ENCODE measurements at regions not wholly inside any gene's neighbourhood (a gene's known extent, or its start where the extent isn't known, plus 50 kb on each side); places are given as distances from the start of the nearest gene placed in this dataset.

DNA sequence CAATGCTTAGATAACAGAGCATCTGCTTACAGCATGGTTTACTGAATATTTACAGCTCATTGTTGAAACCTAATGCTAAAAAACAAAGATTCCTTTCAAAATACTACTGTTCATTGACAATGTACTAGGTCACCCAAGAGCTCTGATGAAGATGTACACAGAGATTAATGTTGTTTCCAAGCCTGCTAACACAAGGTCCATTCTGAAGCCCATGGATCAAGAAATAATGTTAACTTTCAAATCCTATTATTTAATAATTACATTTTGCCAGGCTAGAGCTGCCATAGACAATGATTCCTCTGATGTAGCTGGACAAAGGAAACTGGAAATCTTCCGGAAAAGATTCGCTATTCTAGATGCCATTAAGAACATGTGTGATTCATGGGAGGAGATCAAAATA lies 355.6 kb downstream of the TENT5A start:
- peaks cover 4% of the 10 kb centered on the region in 2 donors for H3K9me3 ChIP-seq
- no peaks in the 10 kb centered on the region for H3K27me3 ChIP-seq
- peaks cover 0 to 3% of the 10 kb centered on the region in 2 donors for H3K4me1 ChIP-seq
- DNase-seq (ENCODE audit: low spot score in 2 of 2) = no peak
- no peaks in the 10 kb centered on the region for H3K36me3 ChIP-seq
- H3K27ac ChIP-seq = no peak overlapping the region
- no peak overlapping the region for H3K4me3 ChIP-seq
- intact Hi-C loops (cut with DNase I) = no loop called here
- TF ChIP-seq, protein P1, sequence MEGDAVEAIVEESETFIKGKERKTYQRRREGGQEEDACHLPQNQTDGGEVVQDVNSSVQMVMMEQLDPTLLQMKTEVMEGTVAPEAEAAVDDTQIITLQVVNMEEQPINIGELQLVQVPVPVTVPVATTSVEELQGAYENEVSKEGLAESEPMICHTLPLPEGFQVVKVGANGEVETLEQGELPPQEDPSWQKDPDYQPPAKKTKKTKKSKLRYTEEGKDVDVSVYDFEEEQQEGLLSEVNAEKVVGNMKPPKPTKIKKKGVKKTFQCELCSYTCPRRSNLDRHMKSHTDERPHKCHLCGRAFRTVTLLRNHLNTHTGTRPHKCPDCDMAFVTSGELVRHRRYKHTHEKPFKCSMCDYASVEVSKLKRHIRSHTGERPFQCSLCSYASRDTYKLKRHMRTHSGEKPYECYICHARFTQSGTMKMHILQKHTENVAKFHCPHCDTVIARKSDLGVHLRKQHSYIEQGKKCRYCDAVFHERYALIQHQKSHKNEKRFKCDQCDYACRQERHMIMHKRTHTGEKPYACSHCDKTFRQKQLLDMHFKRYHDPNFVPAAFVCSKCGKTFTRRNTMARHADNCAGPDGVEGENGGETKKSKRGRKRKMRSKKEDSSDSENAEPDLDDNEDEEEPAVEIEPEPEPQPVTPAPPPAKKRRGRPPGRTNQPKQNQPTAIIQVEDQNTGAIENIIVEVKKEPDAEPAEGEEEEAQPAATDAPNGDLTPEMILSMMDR (IDR thresholded peaks at IDR 0.05) = no peak

DNA sequence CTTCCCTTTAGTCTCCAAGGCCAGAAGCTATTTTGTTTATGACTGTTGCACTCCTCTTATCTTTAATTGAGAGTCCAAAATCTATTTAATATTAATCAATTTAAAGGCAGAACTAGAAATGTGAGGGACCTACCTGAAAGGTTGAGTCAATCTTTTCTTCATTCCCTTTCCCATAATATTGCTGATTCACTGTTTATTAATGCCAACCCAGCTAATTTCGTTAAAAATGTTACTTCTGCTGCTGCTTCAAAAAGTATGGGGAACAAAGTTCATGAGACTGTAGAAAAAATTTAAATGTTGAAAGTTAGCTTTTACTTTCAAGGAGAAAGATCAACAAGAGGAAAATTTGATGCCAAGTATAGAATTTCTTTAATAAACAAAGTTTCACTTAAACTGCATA lies 365.3 kb downstream of the TENT5A start:
- no peak for DNase-seq (ENCODE audit: low spot score in 2 of 2)
- no peak overlapping the region for H3K27ac ChIP-seq
- no peaks in the 10 kb centered on the region for H3K36me3 ChIP-seq
- H3K4me1 ChIP-seq = no peaks in the 10 kb centered on the region
- TF ChIP-seq, protein P1 (IDR thresholded peaks at IDR 0.05) = no peak
- H3K4me3 ChIP-seq = no peak overlapping the region
- intact Hi-C loops (cut with DNase I) = no loop called here
- H3K9me3 ChIP-seq = peaks cover 0 to 3% of the 10 kb centered on the region in 2 donors
- H3K27me3 ChIP-seq = no peaks in the 10 kb centered on the region

DNA sequence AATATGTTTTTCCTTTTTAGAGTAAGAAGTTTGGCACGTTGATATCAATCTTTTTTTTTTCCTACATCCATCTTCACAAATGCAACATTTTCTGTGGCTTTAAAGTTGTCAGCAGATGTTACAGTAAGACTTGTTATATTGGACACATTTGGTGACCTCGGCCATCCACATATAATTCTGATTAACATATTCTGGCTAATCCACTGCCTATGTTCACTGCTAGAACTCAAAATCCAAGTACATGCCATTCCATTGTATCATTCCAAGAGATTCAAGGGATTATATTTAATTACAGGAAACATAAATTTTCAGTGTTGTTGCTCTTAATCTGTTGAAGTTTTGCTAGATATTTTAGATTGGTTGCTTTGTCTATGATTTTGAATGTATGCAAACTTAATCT lies 367.6 kb downstream of the TENT5A start:
- TF ChIP-seq, protein P1 (IDR thresholded peaks at IDR 0.05) = no peak
- no peaks in the 10 kb centered on the region for H3K4me1 ChIP-seq
- H3K27me3 ChIP-seq = no peaks in the 10 kb centered on the region
- H3K9me3 ChIP-seq = no peaks in the 10 kb centered on the region
- no peak overlapping the region for H3K4me3 ChIP-seq
- DNase-seq (ENCODE audit: low spot score in 2 of 2) = no peak
- no peak overlapping the region for H3K27ac ChIP-seq
- no peaks in the 10 kb centered on the region for H3K36me3 ChIP-seq
- intact Hi-C loops (cut with DNase I) = no loop called here

DNA sequence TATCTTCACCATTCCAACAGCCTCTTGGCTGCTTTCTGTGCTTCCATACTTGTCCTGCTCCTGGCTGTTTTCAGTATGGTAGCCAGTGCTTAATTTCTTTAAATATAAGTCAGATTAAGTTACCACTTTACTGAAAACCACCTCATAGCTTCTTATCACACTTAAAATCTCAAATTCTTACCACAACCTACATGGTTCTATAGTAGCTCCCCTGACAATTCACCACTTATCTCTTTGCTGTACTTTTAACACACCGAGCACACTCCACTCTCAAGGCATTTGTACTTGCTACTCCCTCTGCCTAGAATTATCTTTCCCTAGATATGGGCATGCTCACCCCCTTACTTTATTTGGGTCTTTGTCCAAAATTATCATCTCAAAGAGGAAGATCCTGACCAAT lies 369.0 kb downstream of the TENT5A start:
- H3K4me3 ChIP-seq = no peak overlapping the region
- intact Hi-C loops (cut with DNase I) = no loop called here
- H3K36me3 ChIP-seq = no peaks in the 10 kb centered on the region
- no peak for DNase-seq (ENCODE audit: low spot score in 2 of 2)
- H3K9me3 ChIP-seq = no peaks in the 10 kb centered on the region
- no peaks in the 10 kb centered on the region for H3K27me3 ChIP-seq
- TF ChIP-seq, protein P1 (IDR thresholded peaks at IDR 0.05) = no peak
- no peaks in the 10 kb centered on the region for H3K4me1 ChIP-seq
- H3K27ac ChIP-seq = no peak overlapping the region

DNA sequence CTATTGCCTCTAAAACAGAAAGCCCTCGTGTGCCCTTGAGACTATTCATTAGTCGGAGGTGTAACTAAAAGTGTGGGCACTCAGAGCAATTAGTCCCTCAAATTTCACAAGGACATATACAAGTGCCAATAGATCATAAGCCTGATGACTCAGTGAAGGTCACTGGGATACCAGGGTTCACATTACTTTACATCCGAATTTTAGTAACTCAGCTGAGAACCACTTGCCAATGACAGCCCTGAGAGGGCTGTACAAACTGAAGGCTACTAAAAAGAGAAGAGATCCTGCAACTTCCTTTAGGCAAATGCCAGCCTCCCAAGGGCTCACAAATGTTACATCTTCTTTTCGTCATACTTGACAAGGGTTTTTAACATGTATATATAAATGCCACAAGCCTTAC lies 369.6 kb downstream of the TENT5A start:
- H3K4me1 ChIP-seq = no peaks in the 10 kb centered on the region
- no peak overlapping the region for H3K27ac ChIP-seq
- no peaks in the 10 kb centered on the region for H3K36me3 ChIP-seq
- intact Hi-C loops (cut with DNase I) = no loop called here
- H3K27me3 ChIP-seq = no peaks in the 10 kb centered on the region
- H3K9me3 ChIP-seq = no peaks in the 10 kb centered on the region
- no peak overlapping the region for H3K4me3 ChIP-seq
- TF ChIP-seq, protein P1 (IDR thresholded peaks at IDR 0.05) = no peak
- no peak for DNase-seq (ENCODE audit: low spot score in 2 of 2)

DNA sequence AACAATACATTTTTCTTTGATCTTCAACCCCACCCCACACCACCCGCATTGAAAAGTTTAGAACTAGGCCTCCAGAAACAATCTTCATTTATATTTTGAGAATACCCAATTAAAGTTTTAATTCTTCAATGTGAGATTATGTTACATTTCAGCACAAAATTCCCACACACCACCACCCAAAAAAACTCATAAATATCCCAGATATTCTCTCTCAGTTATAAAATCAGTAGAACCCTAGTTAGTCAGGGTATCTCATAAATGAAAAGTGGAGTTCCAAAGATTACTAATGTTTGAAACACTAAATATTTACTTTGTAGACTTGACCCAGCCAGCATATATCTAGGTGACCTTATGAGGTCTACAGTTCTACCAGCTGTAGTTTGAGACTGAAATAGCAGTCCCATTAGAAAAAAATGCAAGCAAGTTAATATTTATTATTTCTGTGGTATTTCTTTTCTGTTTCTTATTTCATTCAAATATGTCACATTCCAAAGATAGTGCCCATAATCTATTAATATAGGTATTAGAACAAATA lies 371.0 kb downstream of the TENT5A start:
- H3K4me3 ChIP-seq = no peak overlapping the region
- no peaks in the 10 kb centered on the region for H3K27me3 ChIP-seq
- no peak for DNase-seq (ENCODE audit: low spot score in 2 of 2)
- intact Hi-C loops (cut with DNase I) = no loop called here
- no peaks in the 10 kb centered on the region for H3K36me3 ChIP-seq
- H3K9me3 ChIP-seq = no peaks in the 10 kb centered on the region
- TF ChIP-seq, protein P1 (IDR thresholded peaks at IDR 0.05) = no peak
- H3K27ac ChIP-seq = no peak overlapping the region
- no peaks in the 10 kb centered on the region for H3K4me1 ChIP-seq
